ENCODE measurements at regions not wholly inside any gene's neighbourhood (a gene's known extent, or its start where the extent isn't known, plus 50 kb on each side); places are given as distances from the start of the nearest gene placed in this dataset.
"Not testable (repeated sequence)": the region's sequence is repeated elsewhere in the genome, so short reads cannot be mapped to it uniquely, and the experiment has no call there.

GRCh38 chr15:29529043-29529442, 259.4 kb upstream of the NSMCE3 start:
- no peaks in the 10 kb centered on the region for H3K4me1 Mint-ChIP-seq

GRCh38 chr15:29528276-29528675, 258.7 kb upstream of the NSMCE3 start:
- H3K27me3 Mint-ChIP-seq: no peaks in the 10 kb centered on the region

More at GRCh38 chr15:29529043-29529442, 259.4 kb upstream of the NSMCE3 start:
- H3K36me3 Mint-ChIP-seq: no peaks in the 10 kb centered on the region
- ATAC-seq (replicated peaks) (no peak), DNase-seq (no peak)
- no peaks in the 10 kb centered on the region for H3K27me3 Mint-ChIP-seq
- H3K9me3 Mint-ChIP-seq: peaks cover 0 to 6% of the 10 kb centered on the region in 2 donors
- H3K27ac Mint-ChIP-seq: no peak overlapping the region
- H3K4me3 Mint-ChIP-seq: no peak overlapping the region

GRCh38 chr15:29526802-29527201, 257.2 kb upstream of the NSMCE3 start:
- no peaks in the 10 kb centered on the region for H3K4me1 Mint-ChIP-seq
- no peak overlapping the region for H3K4me3 Mint-ChIP-seq
- H3K9me3 Mint-ChIP-seq: peaks cover 0 to 8% of the 10 kb centered on the region in 2 donors
- no peaks in the 10 kb centered on the region for H3K27me3 Mint-ChIP-seq
- ATAC-seq (replicated peaks): no peak
- H3K36me3 Mint-ChIP-seq: no peaks in the 10 kb centered on the region
- DNase-seq: no peak
- H3K27ac Mint-ChIP-seq: no peak overlapping the region

More at GRCh38 chr15:29528276-29528675, 258.7 kb upstream of the NSMCE3 start:
- no peak overlapping the region for H3K4me3 Mint-ChIP-seq
- DNase-seq: no peak
- H3K36me3 Mint-ChIP-seq: no peaks in the 10 kb centered on the region
- H3K4me1 Mint-ChIP-seq: no peaks in the 10 kb centered on the region
- peaks cover 0 to 8% of the 10 kb centered on the region in 2 donors for H3K9me3 Mint-ChIP-seq
- H3K27ac Mint-ChIP-seq: no peak overlapping the region
- no peak for ATAC-seq (replicated peaks)

DNA sequence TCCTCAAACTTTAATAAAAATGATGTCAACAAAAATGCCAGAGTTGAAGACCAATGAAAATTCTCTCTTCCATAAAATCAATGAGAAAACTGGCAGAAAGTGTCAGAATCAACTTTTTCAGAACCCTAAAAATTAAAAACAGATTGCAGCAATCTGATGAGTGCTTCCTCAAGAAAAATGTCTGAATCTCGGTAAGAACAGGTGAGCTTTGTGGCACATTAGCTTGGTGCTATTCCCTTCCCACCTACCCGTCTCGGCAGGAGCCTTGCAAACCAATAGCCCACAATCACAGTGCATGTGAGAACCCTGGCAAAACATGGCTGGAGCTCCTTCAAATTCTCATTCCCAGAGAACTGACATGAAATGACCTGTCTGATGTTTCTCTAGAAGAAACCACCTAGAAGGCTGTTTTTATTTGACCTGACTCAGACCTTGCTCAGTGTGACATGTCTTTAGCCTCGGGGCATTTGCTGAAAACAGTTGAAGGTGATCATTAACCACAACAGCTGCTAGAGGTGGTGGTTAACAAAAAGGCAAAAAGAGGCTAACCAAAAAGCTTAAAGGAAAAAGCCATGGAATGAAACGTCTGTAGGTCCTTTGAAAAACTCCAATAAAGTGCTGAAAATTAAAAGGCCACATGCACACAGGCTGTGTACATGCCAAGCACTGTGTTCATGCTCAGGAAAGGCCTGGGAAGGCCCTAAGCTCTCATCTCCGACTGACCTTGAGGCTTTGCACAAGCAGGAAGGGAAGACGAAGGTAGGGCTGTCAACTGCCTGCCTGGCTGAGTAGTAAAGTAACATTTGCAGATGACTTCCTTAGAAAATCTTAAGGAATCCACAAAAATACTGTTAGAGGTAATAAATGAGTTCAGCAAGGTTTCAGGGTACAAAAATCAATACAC, 253.0 kb upstream of the NSMCE3 start:
- Mint-ChIP-seq H3K27me3 (peaks cover 0 to 6% of the 10 kb centered on the region in 2 donors), H3K4me3 (no peak overlapping the region), H3K27ac (no peak overlapping the region), H3K9me3 (peaks cover 15 to 30% of the 10 kb centered on the region in 2 donors), H3K4me1 (no peaks in the 10 kb centered on the region), H3K36me3 (no peaks in the 10 kb centered on the region)
- DNase-seq (no peak), ATAC-seq (replicated peaks) (no peak)

DNA sequence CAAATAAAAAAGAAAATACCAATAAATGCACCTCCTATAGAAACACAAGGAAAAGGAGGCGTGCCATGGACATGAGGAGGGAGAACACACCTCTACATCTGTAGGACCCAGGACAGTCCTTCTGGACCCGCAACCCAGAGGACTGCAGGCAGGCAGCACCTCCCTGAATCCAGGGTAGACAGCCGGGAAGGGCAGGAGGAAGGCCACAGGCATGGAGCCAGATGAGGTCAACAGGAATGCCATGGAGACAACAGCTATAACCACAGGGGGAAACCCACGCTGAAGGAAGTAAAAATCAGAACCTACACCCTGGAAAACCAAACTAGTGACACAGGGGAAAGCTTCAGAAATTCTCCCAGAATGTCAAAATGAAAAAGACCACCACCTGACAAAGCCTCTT, 248.8 kb upstream of the NSMCE3 start:
- Mint-ChIP-seq H3K4me3 (no peak overlapping the region), H3K9me3 (peaks cover 17 to 23% of the 10 kb centered on the region in 2 donors), H3K27ac (no peak overlapping the region), H3K4me1 (no peaks in the 10 kb centered on the region), H3K36me3 (no peaks in the 10 kb centered on the region), H3K27me3 (peaks cover 0 to 6% of the 10 kb centered on the region in 2 donors)
- DNase-seq: no peak
- no peak for ATAC-seq (replicated peaks)

DNA sequence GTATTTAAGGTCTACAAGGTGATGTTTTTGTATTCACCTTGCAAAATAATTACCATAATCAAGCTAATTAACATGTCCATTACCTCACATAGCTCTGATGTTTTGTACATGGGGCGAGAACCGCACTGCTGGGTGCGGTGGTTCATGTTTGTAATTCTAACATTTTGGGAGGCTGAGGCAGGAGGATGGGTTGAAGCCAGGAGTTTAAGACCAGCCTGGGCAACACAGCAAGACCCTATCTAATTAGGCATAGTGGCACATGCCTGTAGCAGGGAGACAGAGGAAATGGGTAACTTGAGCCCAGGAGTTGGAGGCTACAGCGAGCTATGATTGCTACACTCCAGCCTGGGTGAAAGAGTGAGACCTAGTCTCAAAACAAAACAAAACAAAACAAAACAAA, 248.2 kb upstream of the NSMCE3 start:
- Mint-ChIP-seq H3K4me3 (no peak overlapping the region), H3K4me1 (no peaks in the 10 kb centered on the region), H3K27ac (no peak overlapping the region), H3K27me3 (peaks cover 0 to 6% of the 10 kb centered on the region in 2 donors), H3K9me3 (peaks cover 17 to 23% of the 10 kb centered on the region in 2 donors), H3K36me3 (no peaks in the 10 kb centered on the region)
- no peak for DNase-seq
- ATAC-seq (replicated peaks): no peak

DNA sequence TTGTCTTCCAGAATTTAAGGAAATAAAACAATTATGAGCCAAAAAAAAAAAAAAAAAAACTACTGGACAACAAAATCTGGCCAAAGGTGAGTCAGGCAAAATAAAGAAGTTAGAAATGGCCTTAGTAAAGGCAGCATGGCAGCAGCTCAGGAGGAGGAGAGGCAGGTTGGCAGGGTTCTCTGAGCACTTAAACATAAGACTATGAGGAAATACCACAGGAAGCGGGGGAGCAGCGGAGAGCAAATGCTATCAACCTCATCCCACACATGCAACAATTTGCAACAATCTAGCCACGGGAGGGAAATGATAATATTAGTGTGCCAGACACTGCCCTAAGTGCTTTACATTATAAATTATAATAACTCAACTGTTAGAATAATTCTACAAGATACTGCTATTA, 247.3 kb upstream of the NSMCE3 start:
- ATAC-seq (replicated peaks) (no peak), DNase-seq (no peak)
- no peaks in the 10 kb centered on the region for H3K4me1 Mint-ChIP-seq
- peaks cover 0 to 6% of the 10 kb centered on the region in 2 donors for H3K27me3 Mint-ChIP-seq
- H3K9me3 Mint-ChIP-seq: peaks cover 17 to 26% of the 10 kb centered on the region in 2 donors
- no peak overlapping the region for H3K4me3 Mint-ChIP-seq
- H3K36me3 Mint-ChIP-seq: no peaks in the 10 kb centered on the region
- no peak overlapping the region for H3K27ac Mint-ChIP-seq

- no peaks in the 10 kb centered on the region for H3K36me3 Mint-ChIP-seq
- no peaks in the 10 kb centered on the region for H3K4me1 Mint-ChIP-seq
- H3K27ac Mint-ChIP-seq: no peak overlapping the region
- no peak overlapping the region for H3K4me3 Mint-ChIP-seq
- no peak for DNase-seq
- ATAC-seq (replicated peaks): no peak
- H3K27me3 Mint-ChIP-seq: peaks cover 0 to 4% of the 10 kb centered on the region in 2 donors
- peaks cover 18 to 25% of the 10 kb centered on the region in 2 donors for H3K9me3 Mint-ChIP-seq
These were observed 245.3 kb upstream of the NSMCE3 start for GRCh38 chr15:29514926-29515325.

- H3K36me3 Mint-ChIP-seq: no peaks in the 10 kb centered on the region
- H3K9me3 Mint-ChIP-seq: peaks cover 4 to 19% of the 10 kb centered on the region in 2 donors
- H3K27ac Mint-ChIP-seq: no peak overlapping the region
- H3K4me3 Mint-ChIP-seq: no peak overlapping the region
- no peak for DNase-seq
- H3K27me3 Mint-ChIP-seq: no peaks in the 10 kb centered on the region
- H3K4me1 Mint-ChIP-seq: no peaks in the 10 kb centered on the region
- no peak for ATAC-seq (replicated peaks)
These were observed 242.0 kb upstream of the NSMCE3 start for GRCh38 chr15:29511663-29512062.

DNA sequence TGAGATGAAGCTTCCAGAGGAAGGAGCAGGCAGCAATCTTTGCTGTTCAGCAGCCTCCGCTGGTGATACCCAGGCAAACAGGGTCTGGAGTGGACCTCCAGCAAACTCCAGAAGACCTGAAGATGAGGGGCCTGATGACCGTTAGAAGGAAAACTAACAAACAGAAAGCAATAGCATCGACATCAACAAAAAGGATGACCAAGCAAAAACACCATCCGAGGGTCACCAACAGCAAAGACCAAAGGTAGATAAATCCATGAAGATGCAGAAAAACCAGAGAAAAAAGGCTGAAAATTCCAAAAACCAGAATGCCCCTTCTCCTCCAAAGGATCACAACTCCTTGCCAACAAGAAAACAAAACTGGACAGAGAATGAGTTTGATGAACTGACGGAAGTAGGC, 235.9 kb upstream of the NSMCE3 start:
- not testable (repeated sequence) for H3K4me1 Mint-ChIP-seq; DNase-seq; H3K27ac Mint-ChIP-seq; H3K4me3 Mint-ChIP-seq; ATAC-seq (replicated peaks); H3K36me3 Mint-ChIP-seq; H3K27me3 Mint-ChIP-seq
- peaks cover 9 to 20% of the 10 kb centered on the region in 2 donors for H3K9me3 Mint-ChIP-seq

- Mint-ChIP-seq H3K27ac (no peak overlapping the region), H3K4me3 (no peak overlapping the region), H3K36me3 (no peaks in the 10 kb centered on the region), H3K27me3 (peaks cover 0 to 5% of the 10 kb centered on the region in 2 donors), H3K9me3 (peaks cover 4 to 7% of the 10 kb centered on the region in 2 donors), H3K4me1 (no peaks in the 10 kb centered on the region)
- ATAC-seq (replicated peaks) (no peak), DNase-seq (no peak)
These were observed 221.3 kb upstream of the NSMCE3 start for GRCh38 chr15:29490747-29491471.

GRCh38 chr15:29480949-29481348, 211.3 kb upstream of the NSMCE3 start:
- DNase-seq (no peak), ATAC-seq (replicated peaks) (no peak)
- no peak overlapping the region for H3K4me3 Mint-ChIP-seq
- H3K27me3 Mint-ChIP-seq: peaks cover 5 to 7% of the 10 kb centered on the region in 2 donors
- H3K4me1 Mint-ChIP-seq: no peaks in the 10 kb centered on the region
- H3K9me3 Mint-ChIP-seq: peaks cover 0 to 1% of the 10 kb centered on the region in 2 donors
- H3K27ac Mint-ChIP-seq: no peak overlapping the region
- H3K36me3 Mint-ChIP-seq: no peaks in the 10 kb centered on the region

DNA sequence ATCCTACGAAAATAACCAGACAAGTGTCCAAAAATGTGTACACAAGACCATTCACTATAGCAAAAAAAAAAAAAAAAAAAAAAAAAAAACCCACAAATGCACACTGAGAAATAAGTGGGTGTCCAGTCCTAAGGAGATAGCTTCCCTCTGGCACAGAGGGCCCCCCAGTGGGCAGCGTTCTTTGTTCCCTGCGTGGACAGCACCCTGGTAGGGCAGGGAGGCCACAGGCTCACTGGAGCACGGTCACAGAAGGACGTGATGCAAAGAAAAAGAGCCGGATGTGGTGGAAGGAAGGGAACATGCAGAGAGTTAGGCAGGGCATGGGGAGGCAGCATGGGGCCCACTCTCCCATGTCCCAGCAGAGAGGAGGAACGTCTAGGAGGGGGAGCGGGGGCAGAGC, 210.7 kb upstream of the NSMCE3 start:
- ATAC-seq (replicated peaks): no peak
- no peak overlapping the region for H3K27ac Mint-ChIP-seq
- H3K36me3 Mint-ChIP-seq: no peaks in the 10 kb centered on the region
- H3K9me3 Mint-ChIP-seq: peaks cover 0 to 1% of the 10 kb centered on the region in 2 donors
- peaks cover 5 to 7% of the 10 kb centered on the region in 2 donors for H3K27me3 Mint-ChIP-seq
- H3K4me3 Mint-ChIP-seq: no peak overlapping the region
- no peak for DNase-seq
- H3K4me1 Mint-ChIP-seq: no peaks in the 10 kb centered on the region

DNA sequence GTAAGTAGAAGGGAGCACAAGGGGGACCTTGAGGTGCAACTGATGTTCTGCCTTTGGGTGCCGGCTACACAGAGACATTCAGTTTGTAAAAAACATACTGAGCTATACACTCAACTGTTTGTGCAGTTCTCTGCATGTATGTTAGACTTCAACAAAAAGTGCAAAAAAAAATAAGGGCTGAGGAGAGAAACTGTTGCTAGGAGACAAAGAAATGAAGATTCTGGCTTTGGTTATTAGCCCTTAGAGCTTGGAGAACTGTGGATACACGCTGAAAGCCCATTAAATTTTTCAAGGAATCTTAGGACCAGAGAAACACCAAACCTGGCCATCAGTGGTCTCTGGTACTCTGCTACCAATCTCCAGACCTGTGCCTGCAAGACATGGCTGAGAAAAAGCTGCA, 207.6 kb upstream of the NSMCE3 start:
- no peak overlapping the region for H3K4me3 Mint-ChIP-seq
- ATAC-seq (replicated peaks) (no peak), DNase-seq (no peak)
- H3K36me3 Mint-ChIP-seq: no peaks in the 10 kb centered on the region
- H3K27me3 Mint-ChIP-seq: peaks cover 5 to 7% of the 10 kb centered on the region in 2 donors
- H3K4me1 Mint-ChIP-seq: no peaks in the 10 kb centered on the region
- no peak overlapping the region for H3K27ac Mint-ChIP-seq
- H3K9me3 Mint-ChIP-seq: peaks cover 0 to 1% of the 10 kb centered on the region in 2 donors
